Mesendoderm (in vitro differentiated cells): ENCODE measurements at regions not wholly inside any gene's neighbourhood (a gene's known extent, or its start where the extent isn't known, plus 50 kb on each side); places are given as distances from the start of the nearest gene placed in this dataset.
"Not testable (repeated sequence)": the region's sequence is repeated elsewhere in the genome, so short reads cannot be mapped to it uniquely, and the experiment has no call there.

Experiments
- DNase-seq: peaks from one replicate; pipeline ENCODE4 v3.0.0; 2013
- H2AK5ac ChIP-seq: 2 replicates; pipeline ENCODE4 v1.6.1; 2013; ENCODE audit warnings: low read length, inconsistent platforms
- H2BK120ac ChIP-seq: 2 replicates; pipeline ENCODE4 v1.6.1; 2013; ENCODE audit warnings: low read depth, mild to moderate bottlenecking, low read length, moderate library complexity, mixed read lengths
- H2BK15ac ChIP-seq: replicated peaks from 2 replicates; pipeline ENCODE4 v1.6.1; 2013; ENCODE audit warnings: low read depth, mild to moderate bottlenecking, moderate library complexity
- H2BK5ac ChIP-seq: 2 replicates; pipeline ENCODE4 v1.6.1; 2013; ENCODE audit warnings: low read length, inconsistent platforms
- H3K18ac ChIP-seq: 2 replicates; pipeline ENCODE4 v1.6.1; 2013; ENCODE audit warnings: mild to moderate bottlenecking, low read length, mixed read lengths
- H3K23ac ChIP-seq: one replicate; pipeline ENCODE4 v1.6.1; 2013; ENCODE audit warnings: low read length
- H3K27ac ChIP-seq: 2 replicates; pipeline ENCODE4 v1.5.1; 2013; ENCODE audit warnings: low read depth, mild to moderate bottlenecking, inconsistent platforms, low read length, moderate library complexity
- H3K27me3 ChIP-seq: 2 replicates; pipeline ENCODE4 v1.6.1; 2013; ENCODE audit warnings: low read length, control low read depth, mild to moderate bottlenecking, inconsistent platforms; ENCODE audit not compliant: insufficient read depth, poor library complexity
- H3K36me3 ChIP-seq: 2 replicates; pipeline ENCODE4 v1.6.1; 2013; ENCODE audit warnings: low read length, inconsistent platforms; ENCODE audit not compliant: control insufficient read depth, insufficient read depth
- H3K4ac ChIP-seq: one replicate; pipeline ENCODE4 v1.6.1; 2013; ENCODE audit warnings: low read depth, mild to moderate bottlenecking, low read length, moderate library complexity
- H3K4me1 ChIP-seq: 2 replicates; pipeline ENCODE4 v1.6.1; 2013; ENCODE audit warnings: low read depth, low read length, inconsistent platforms; ENCODE audit not compliant: control insufficient read depth
- H3K4me2 ChIP-seq: 2 replicates; pipeline ENCODE4 v1.6.1; 2013; ENCODE audit warnings: low read length
- H3K4me3 ChIP-seq: 2 replicates; pipeline ENCODE4 v1.5.1; 2013; ENCODE audit warnings: mild to moderate bottlenecking, low read length
- H3K56ac ChIP-seq: one replicate; pipeline ENCODE4 v1.6.1; 2013; ENCODE audit warnings: low read length
- H3K79me1 ChIP-seq: 2 replicates; pipeline ENCODE4 v1.6.1; 2013; ENCODE audit warnings: low read length, inconsistent platforms
- H3K79me2 ChIP-seq: 2 replicates; pipeline ENCODE4 v1.6.1; 2013; ENCODE audit warnings: mild to moderate bottlenecking, low read length; ENCODE audit not compliant: control insufficient read depth, insufficient read depth
- H3K9ac ChIP-seq: 2 replicates; pipeline ENCODE4 v1.6.1; 2013; ENCODE audit warnings: low read length, inconsistent platforms
- H4K5ac ChIP-seq: one replicate; pipeline ENCODE4 v1.6.1; 2013; ENCODE audit warnings: low read length
- H4K8ac ChIP-seq: one replicate; pipeline ENCODE4 v1.6.1; 2013; ENCODE audit warnings: low read depth, mild to moderate bottlenecking, control low read depth, low read length, moderate library complexity
- WGBS: extraction: QIAGEN DNeasy Blood & Tissue Kit; methylation state at CpG from one replicate; pipeline ENCODE4 v1.1.7; 2013; ENCODE audit warnings: low lambda C conversion rate, missing lambda C conversion rate; ENCODE audit not compliant: insufficient coverage; ENCODE audit errors: extremely low coverage; 5-methylcytosine and 5-hydroxymethylcytosine counted together

DNA sequence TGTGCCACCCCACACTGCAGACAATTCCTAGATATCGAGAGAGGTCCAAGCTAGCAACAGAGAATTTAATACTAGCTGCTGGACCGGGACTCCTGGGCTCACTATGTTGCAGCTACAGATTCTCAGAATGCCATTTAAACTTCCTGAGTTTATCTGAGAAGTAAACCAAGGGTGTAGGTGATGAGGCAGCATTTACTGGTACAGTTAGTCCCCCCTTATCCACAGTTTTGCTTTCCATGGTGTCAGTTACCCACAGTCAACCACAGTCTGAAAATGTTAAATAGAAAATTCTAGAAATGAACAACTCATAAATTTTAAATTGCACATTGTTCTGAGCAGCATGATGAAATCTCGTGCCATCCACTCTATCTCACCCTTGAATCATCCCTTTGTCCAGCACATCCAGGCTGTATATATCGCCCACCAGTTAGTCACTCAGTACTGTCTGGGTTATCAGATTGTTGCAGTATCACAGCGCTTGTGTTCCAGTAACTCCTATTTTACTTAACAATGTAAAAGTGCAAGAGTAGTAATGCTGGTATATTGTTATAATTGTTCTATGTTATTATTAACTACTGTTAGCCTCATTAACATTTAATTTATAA is 157.5 kb upstream of the NBPF9 start:
- H3K56ac ChIP-seq, H2BK15ac ChIP-seq, H3K9ac ChIP-seq, H3K4me2 ChIP-seq, H3K18ac ChIP-seq, H3K27me3 ChIP-seq, H3K23ac ChIP-seq, H3K79me1 ChIP-seq, H3K4me3 ChIP-seq, H2BK5ac ChIP-seq, H3K4ac ChIP-seq, H4K5ac ChIP-seq, H4K8ac ChIP-seq, H2AK5ac ChIP-seq, H3K36me3 ChIP-seq, H2BK120ac ChIP-seq, H3K4me1 ChIP-seq, H3K79me2 ChIP-seq, H3K27ac ChIP-seq, DNase-seq: not testable (repeated sequence)
- WGBS, result no CpG with 5 or more reads among the region's 5 CpGs

DNA sequence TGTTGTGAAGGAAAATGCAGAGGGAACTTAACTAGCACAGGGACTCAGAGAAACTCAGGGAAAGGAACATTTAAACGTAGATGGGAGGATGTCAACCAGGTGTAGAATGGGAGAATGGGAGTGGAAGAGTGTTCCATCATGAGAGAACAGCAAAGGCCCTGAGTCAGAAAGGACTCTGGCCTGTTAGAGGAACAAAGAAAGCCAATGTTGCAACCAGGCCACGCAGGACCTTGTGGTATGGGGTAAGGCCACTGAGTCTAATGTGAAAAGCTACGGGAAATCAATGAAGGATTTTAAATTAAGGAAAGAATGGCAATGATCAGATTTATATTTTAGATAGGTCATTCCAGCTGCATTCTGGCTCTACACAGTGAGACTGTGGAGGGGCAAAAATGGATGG is 163.9 kb upstream of the NBPF9 start:
- H2BK120ac ChIP-seq, H3K4me3 ChIP-seq, H2AK5ac ChIP-seq, H3K9ac ChIP-seq, H2BK5ac ChIP-seq, H3K18ac ChIP-seq, H3K27ac ChIP-seq, H3K4me1 ChIP-seq, H3K27me3 ChIP-seq, H4K8ac ChIP-seq, H3K56ac ChIP-seq, DNase-seq, H4K5ac ChIP-seq, H3K4me2 ChIP-seq, H3K23ac ChIP-seq, H3K4ac ChIP-seq, H3K79me1 ChIP-seq, H3K36me3 ChIP-seq, H3K79me2 ChIP-seq, H2BK15ac ChIP-seq: not testable (repeated sequence)
- WGBS, result no CpG with 5 or more reads among the region's 3 CpGs

DNA sequence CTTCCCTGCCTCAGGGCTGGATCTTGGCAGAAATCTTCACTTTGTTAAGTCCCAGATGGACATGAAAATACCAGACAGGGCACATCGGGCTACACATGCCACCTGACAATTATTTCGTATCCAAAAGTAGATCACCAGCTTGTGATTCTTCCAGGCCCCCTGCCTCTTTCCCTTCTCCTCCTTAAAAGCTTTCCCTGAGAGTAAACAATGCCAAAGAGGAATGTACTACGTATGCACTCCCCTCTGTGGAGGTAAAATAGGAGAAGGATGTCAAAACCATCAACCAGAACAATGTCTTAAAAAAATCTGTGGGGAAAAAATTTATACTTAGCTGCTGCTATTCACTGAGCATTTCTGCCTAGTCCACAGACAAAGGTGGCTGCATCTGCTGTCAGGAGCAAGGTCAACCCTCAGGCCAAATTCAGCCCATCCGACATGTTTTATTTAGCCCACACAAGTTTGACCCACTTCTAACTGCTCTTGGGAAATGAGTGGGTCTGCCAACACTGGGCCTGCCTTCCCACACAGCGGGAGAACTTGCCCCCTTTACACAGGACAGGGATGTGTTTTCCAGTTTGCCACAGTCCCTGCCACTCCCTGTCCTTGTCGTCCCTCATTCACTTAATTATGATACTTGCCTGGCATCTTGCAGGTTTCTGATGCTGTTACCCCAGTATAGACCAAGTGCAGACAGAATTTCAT is 165.8 kb upstream of the NBPF9 start:
- H3K4ac ChIP-seq, H4K8ac ChIP-seq, H3K79me1 ChIP-seq, H3K36me3 ChIP-seq, H2BK15ac ChIP-seq, H2BK120ac ChIP-seq, H2BK5ac ChIP-seq, H3K27ac ChIP-seq, DNase-seq, H2AK5ac ChIP-seq, H3K4me3 ChIP-seq, H4K5ac ChIP-seq, H3K4me2 ChIP-seq, H3K18ac ChIP-seq, H3K79me2 ChIP-seq, H3K27me3 ChIP-seq, H3K9ac ChIP-seq, H3K4me1 ChIP-seq, H3K56ac ChIP-seq, H3K23ac ChIP-seq: not testable (repeated sequence)
- whole genome bisulfite sequencing, result no CpG with 5 or more reads among the region's 6 CpGs

- not testable (repeated sequence) for H2BK15ac ChIP-seq, H4K5ac ChIP-seq, H3K27ac ChIP-seq, DNase-seq, H3K4me2 ChIP-seq, H3K23ac ChIP-seq, H2BK5ac ChIP-seq, H2BK120ac ChIP-seq, H3K79me1 ChIP-seq, H3K36me3 ChIP-seq, H3K4ac ChIP-seq, H3K4me3 ChIP-seq, H3K79me2 ChIP-seq, H3K27me3 ChIP-seq, H3K4me1 ChIP-seq, H2AK5ac ChIP-seq, H4K8ac ChIP-seq, H3K56ac ChIP-seq, H3K9ac ChIP-seq, H3K18ac ChIP-seq
- no CpG with 5 or more reads among the region's 2 CpGs for WGBS
Observed at GRCh38 chr1:149269833-149270232, 166.5 kb upstream of the NBPF9 start.

DNA sequence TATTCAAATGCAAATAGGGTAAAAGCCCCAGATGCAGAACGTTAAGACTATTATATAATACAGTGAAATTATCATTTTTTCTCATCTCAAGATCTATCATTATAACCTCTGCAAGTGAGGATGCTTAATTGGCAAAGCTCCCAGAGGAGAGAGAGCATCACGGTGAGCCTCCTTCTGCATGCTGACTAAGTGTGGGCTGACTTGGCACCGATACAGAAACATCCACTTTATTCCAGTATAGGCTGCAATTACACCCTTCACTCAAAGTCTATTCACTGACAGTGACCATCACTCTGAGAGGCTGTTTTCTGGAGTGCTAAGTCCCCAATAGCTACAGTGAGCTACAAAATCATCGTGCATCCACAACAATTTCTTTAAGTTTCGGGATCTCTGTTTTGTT is 171.1 kb upstream of the NBPF9 start:
- H3K23ac ChIP-seq, H3K27me3 ChIP-seq, H2BK15ac ChIP-seq, H2AK5ac ChIP-seq, H3K4me3 ChIP-seq, H2BK5ac ChIP-seq, H3K27ac ChIP-seq, H3K4me1 ChIP-seq, H4K5ac ChIP-seq, H3K79me1 ChIP-seq, H2BK120ac ChIP-seq, DNase-seq, H3K4me2 ChIP-seq, H3K9ac ChIP-seq, H3K56ac ChIP-seq, H4K8ac ChIP-seq, H3K4ac ChIP-seq, H3K36me3 ChIP-seq, H3K18ac ChIP-seq, H3K79me2 ChIP-seq: not testable (repeated sequence)
- WGBS, result no CpG with 5 or more reads among the region's 5 CpGs

DNA sequence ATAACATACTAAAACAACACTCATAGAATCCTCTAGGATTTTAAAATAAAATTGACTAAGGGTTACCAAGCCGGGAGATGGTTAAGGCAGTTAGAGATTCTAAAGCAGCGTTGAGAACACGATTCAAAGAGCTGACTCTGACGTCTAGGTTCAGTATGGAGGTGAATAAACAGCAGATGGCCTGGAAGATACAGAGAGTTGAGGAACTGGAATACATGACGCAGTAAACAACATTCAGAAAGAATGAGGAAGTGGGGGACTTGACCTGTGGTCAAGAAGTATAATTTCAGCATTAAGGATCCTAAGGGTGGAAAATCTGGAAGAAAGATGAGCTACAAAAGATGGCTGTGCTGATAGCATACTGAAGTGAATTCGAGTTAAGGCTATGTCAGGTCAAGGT is 172.5 kb upstream of the NBPF9 start:
- H3K4me1 ChIP-seq, H2BK15ac ChIP-seq, H3K18ac ChIP-seq, H4K5ac ChIP-seq, H2AK5ac ChIP-seq, H3K79me1 ChIP-seq, H3K9ac ChIP-seq, H3K4me2 ChIP-seq, H4K8ac ChIP-seq, H3K79me2 ChIP-seq, H3K27me3 ChIP-seq, H3K27ac ChIP-seq, H3K4me3 ChIP-seq, H3K56ac ChIP-seq, DNase-seq, H2BK5ac ChIP-seq, H3K4ac ChIP-seq, H2BK120ac ChIP-seq, H3K36me3 ChIP-seq, H3K23ac ChIP-seq: not testable (repeated sequence)
- WGBS, result no CpG with 5 or more reads among the region's 6 CpGs
